ENCODE measurements at regions not wholly inside any gene's neighbourhood (a gene's known extent, or its start where the extent isn't known, plus 50 kb on each side); places are given as distances from the start of the nearest gene placed in this dataset.

GRCh38 chr5:165834891-165835290 is 2329.5 kb downstream of the MAT2B start:
- DNase-seq (ENCODE audit: low read depth), result no peak

GRCh38 chr5:165836046-165836445 is 2330.6 kb downstream of the MAT2B start:
- no peak for DNase-seq (ENCODE audit: low read depth)

- DNase-seq (ENCODE audit: low read depth), result no peak
Observed at GRCh38 chr5:165837286-165837685, 2331.9 kb downstream of the MAT2B start.

GRCh38 chr5:165844571-165844970 is 2339.2 kb downstream of the MAT2B start:
- DNase-seq (ENCODE audit: low read depth), result no peak

- no peak for DNase-seq (ENCODE audit: low read depth)
Observed at GRCh38 chr5:165858118-165858517, 2352.7 kb downstream of the MAT2B start.

GRCh38 chr5:165859251-165859650 is 2353.8 kb downstream of the MAT2B start:
- no peak for DNase-seq (ENCODE audit: low read depth)

GRCh38 chr5:165863239-165863638 is 2357.8 kb downstream of the MAT2B start:
- DNase-seq (ENCODE audit: low read depth), result no peak

GRCh38 chr5:165871291-165871690 is 2365.9 kb downstream of the MAT2B start:
- no peak for DNase-seq (ENCODE audit: low read depth)

- DNase-seq (ENCODE audit: low read depth), result no peak
Observed at GRCh38 chr5:165874851-165875250, 2369.4 kb downstream of the MAT2B start.

- DNase-seq (ENCODE audit: low read depth), result no peak
Observed at GRCh38 chr5:165876538-165876937, 2371.1 kb downstream of the MAT2B start.

- DNase-seq (ENCODE audit: low read depth), result no peak
Observed at GRCh38 chr5:165877475-165877874, 2372.1 kb downstream of the MAT2B start.

- DNase-seq (ENCODE audit: low read depth), result no peak
Observed at GRCh38 chr5:165881259-165881658, 2375.8 kb downstream of the MAT2B start.

- no peak for DNase-seq (ENCODE audit: low read depth)
Observed at GRCh38 chr5:165882099-165882498, 2376.7 kb downstream of the MAT2B start.

- DNase-seq (ENCODE audit: low read depth), result no peak
Observed at GRCh38 chr5:165885623-165886350, 2380.4 kb downstream of the MAT2B start.

GRCh38 chr5:165887147-165887546 is 2381.7 kb downstream of the MAT2B start:
- DNase-seq (ENCODE audit: low read depth), result no peak

GRCh38 chr5:165892383-165892782 is 2387.0 kb downstream of the MAT2B start:
- DNase-seq (ENCODE audit: low read depth), result no peak

- DNase-seq (ENCODE audit: low read depth), result no peak
Observed at GRCh38 chr5:165894916-165895315, 2389.5 kb downstream of the MAT2B start.

GRCh38 chr5:165903835-165904234 is 2387.6 kb upstream of the WWC1 start:
- DNase-seq (ENCODE audit: low read depth), result no peak

- DNase-seq (ENCODE audit: low read depth), result no peak
Observed at GRCh38 chr5:165906871-165907270, 2384.6 kb upstream of the WWC1 start.

- no peak for DNase-seq (ENCODE audit: low read depth)
Observed at GRCh38 chr5:165913059-165913458, 2378.4 kb upstream of the WWC1 start.

- no peak for DNase-seq (ENCODE audit: low read depth)
Observed at GRCh38 chr5:165914456-165914855, 2377.0 kb upstream of the WWC1 start.

- DNase-seq (ENCODE audit: low read depth), result no peak
Observed at GRCh38 chr5:165919196-165919595, 2372.2 kb upstream of the WWC1 start.

- no peak for DNase-seq (ENCODE audit: low read depth)
Observed at GRCh38 chr5:165920655-165921054, 2370.8 kb upstream of the WWC1 start.

- no peak for DNase-seq (ENCODE audit: low read depth)
Observed at GRCh38 chr5:165928971-165929370, 2362.5 kb upstream of the WWC1 start.
